GM18502 (cell line): ENCODE measurements at regions not wholly inside any gene's neighbourhood (a gene's known extent, or its start where the extent isn't known, plus 50 kb on each side); places are given as distances from the start of the nearest gene placed in this dataset.

Source experiments
- ATAC-seq: cut with Tn5 transposase; IDR thresholded peaks from one replicate; pipeline ENCODE4 v1.9.1; 2021; ENCODE audit warnings: mild to moderate bottlenecking; ENCODE audit not compliant: unreplicated experiment, poor library complexity

DNA sequence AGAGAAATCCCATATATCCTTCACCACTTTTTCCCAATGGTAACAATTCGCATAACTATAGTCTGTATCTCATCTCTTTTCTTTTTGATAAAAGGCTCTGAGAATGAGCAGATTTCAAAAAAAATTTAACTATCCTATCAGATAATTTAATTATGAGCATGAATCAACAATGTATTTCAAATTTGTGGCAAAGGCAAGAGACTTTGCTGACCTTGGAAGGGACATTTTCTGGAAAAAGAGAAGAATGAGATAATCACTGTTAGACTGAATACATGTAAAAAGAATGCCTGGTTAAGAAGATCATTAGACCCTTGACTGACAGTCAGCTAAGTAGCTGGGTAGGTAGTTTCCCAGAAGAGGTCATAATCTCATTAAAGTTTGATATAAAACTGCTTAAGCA lies 428.4 kb upstream of the XYLT1 start:
- ATAC-seq: no peak

DNA sequence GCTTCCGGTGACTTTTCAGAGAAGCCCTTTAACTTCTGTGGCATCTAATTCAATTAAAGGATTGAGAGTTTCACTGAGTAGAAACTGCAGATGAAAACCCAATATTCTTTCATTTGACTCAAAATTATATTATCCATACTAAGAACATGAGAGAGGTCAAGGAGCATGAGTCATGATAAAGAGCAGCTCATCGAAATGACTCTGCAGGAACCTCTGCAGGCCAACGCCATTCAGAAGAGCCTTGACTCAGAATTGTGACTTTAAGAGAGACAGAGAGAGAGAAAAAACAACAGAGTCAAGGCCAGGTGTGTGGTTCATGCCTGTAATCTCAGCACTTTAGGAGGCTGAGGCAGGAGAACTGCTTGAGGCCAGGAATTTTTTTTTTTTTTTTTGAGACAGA lies 417.2 kb upstream of the XYLT1 start:
- no peak for ATAC-seq

DNA sequence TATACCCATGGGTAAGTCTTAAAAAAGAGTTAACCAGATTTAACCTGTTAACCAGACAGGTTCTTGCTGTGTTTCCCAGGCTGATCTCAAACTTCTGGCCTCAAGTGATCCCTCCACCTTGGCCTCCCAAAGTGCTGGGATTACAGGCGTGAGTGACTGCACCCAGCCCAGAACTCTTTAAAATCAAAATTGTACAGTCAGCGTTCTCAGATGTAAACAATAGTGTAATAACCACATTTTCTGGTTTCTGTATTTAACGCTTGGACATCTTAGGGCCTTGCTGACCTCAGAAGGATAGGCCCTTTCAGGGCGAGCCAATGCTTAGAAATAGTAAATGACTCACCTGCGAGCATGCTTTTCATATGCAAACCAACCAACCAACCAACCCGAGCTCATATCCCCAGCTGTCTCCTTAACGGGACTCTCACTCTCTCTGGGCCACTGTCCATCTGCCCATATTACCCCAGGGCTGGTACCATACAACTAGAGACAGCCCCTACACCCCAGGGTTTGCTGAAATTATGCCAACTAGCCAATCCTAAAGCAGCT lies 415.0 kb upstream of the XYLT1 start:
- no peak for ATAC-seq

DNA sequence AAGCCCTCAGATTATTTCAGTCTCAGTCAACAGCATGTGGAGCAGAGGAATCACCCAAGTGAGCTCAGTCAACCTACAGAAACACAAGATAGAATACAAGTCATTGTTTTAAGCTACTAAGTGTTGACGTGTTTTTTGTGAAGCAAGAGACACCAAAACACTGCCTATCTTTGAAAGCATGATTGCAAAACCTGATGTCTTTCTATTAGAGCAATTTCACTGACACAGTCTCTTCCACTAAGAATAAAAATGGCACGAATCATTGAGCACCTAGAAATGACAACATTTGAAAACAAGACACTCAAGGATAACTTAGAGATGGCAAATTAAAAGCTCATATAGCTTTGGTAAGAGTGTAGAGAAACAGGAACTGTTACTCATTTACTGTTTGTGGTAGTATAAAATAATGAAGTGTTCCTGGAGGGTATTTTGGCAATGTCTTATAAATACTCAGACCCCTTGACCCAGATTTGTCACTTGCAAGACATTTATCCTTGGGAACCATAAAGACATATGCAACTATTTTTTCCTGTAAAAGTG lies 407.1 kb upstream of the XYLT1 start:
- ATAC-seq: no peak

DNA sequence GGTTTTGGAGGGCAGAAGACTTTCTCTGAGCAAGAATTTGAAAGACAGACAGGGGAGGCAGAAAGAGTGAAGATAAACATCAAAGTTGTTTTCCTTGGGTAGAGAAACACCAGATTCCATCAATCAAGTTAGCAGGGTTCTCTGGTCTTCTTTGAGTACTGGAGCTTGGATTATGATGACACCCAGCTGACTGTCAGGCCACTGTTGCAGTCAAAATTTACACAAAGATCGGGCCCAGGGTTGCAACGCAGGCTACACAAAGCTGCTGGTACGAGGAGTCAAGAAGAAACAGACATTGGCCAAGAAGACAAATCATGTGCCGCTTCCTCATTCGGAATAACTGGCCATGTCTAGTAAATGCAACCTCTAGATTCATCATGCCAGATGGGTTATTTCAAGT lies 396.2 kb upstream of the XYLT1 start:
- ATAC-seq: no peak

DNA sequence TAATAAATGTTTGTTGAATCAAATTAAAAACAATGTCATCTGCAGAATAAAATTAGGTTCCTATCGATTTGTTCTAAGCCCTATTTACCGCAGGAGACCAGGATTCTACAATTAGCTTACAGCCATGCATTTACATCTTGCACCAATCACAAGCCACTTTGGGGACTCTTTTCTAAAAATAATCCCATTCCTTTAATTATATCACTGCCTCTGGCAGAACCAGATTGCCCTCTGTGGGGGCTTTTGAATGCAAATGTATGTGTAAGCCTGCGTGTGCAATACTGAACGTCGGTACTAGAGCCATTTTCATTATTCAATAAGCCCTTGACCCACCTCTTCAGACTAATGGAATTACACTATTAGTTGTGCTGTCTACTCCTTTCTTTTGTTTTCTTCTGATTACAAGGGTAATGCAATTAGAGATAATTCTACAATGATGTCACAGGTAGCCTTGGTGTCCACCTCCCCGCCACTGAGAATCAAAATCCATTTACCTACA lies 391.3 kb upstream of the XYLT1 start:
- no peak for ATAC-seq

DNA sequence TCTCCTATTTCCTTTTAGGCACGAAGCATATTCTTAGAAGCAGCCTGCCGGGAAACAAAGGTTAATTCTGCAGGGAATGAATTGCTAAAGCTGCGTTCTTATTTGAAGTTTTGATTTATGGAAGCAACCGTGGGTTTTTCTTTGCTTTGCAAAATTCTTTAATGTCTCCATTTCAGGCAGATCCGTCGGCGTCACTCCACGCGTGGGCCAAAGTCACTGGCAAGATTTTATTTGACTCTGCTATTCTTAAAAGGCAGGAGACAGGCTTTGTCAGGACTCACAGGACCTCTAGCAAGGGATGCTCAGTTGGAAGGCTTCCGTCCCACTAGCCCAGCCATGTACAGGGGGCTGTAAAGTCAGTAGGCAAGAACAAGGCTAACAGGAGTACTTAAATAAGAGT lies 387.3 kb upstream of the XYLT1 start:
- ATAC-seq: no peak

DNA sequence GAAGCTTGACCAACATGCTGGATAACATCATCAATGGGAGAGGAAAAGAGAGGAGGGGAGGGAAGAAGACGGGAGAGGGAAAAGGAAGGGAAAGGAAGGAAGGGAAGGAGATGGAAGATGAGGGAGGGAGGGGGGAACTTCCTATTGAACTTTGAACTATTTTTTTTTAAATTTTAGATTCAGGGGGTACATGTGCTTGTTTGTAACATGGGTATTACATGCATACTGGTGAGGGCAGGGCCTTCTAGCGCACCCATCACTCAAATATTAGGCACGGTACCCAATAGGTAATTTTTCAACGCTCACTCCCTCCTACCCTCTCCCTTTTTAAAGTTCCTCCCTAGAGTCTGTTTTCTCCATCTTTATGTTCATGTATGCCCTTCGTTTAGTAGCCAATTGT lies 383.2 kb upstream of the XYLT1 start:
- no peak for ATAC-seq

DNA sequence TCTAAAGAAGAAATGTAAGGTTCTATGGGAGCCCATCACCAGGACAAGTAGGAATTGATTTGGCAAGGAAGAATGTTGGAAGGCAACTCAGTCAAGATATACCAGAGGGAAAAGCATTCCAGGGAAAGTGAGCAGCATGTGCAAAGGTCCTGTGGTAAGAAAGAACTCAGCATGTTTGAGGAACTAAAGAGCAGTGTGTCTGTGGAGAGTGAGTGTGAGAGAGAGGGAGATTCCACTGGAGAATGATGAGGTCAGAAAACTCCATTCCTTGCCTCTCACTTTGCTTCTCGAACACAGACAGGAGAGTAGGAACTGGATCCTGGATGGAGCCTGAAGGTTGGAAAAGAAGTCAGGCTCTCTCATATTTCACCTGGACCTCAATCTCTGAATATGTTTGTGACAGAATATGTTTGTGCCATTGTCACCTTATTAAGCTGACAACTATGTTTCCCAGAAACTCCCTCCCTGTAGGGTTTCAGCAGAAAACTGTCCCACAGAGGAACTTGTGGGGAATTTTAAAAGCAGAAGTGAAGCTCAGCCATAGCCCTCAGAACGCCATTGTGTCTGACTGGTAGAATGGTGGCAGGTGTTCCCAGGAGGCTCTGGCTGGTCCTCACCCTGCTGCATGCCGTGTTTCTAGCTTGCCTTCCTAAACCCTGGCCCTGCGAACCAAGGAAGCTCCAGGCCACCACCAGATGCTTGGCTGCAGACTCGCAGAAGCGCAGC lies 382.4 kb upstream of the XYLT1 start:
- no peak for ATAC-seq

DNA sequence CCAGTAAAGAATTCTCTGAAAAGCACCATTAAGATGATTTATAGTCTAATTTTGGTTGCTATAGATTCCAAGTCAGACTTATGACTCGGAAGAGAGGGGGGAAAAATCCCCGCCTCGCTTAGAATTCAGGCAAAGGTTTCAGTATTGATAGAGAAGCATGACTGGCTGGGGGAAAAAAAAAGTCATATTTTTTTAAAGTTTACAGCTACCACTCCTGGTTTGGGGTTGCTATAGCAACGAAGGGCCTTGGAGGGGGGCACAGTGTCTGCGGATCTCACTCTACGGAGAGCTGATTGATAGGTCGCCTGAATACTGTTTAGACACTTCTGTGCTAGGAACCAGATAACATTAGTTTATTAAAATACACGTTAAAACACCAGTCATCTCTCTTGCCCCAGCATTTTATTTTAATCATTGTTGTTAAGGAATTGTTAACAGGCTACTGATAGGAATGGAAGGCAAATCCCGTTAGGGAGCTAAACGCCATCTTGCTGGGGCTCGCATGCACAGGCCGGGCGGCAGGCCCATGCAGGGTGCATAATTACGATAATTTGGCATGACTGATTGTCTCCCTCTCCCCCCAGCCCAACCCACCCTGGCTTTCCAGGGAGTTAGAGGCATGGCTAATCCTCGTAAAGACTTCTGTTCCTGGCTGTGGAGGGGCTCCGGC lies 380.0 kb upstream of the XYLT1 start:
- no peak for ATAC-seq

DNA sequence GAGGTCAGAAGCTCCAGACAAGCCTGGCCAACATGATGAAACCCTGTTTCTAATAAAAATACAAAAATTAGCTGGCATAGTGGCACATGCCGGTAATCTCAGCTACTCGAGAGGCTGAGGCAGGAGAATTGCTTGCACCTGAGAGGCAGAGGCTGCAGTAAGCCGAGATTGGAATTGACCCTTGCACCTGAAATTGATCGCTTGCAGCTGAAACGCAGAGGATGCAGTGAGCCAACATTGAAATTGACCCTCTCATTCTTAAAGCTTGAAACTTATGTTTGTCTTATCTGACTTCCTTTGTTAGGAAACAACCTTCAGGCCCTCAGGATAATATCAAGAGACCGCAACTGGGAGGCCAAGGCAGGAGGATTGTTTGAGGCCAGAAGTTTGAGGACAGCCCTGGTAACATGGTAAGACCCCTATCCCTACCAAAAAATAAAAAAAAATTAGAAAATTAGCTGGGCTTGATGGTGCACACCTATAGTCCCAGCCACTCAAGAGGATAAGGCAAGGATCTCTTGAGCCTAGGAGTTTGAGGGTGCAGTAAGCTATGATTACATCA lies 376.6 kb upstream of the XYLT1 start:
- no peak for ATAC-seq

DNA sequence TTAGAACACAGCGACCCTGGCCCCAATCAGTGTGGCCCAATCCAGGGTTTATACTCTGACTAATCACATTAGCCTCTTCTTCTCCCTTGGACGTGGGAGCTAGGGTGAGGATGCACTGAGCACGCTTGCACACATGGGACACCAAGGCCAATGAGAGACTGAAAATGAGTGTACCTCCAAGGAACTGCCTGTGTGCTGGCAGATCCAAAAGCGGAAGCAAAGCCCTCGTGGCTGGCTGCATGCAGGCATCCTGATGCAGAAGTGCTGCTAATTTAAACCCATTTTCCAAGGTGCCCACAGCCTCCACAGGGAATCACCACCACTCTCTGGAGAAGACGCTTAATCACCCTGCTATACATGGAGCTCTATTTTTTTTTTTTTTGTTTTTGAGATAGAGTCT lies 375.3 kb upstream of the XYLT1 start:
- no peak for ATAC-seq

DNA sequence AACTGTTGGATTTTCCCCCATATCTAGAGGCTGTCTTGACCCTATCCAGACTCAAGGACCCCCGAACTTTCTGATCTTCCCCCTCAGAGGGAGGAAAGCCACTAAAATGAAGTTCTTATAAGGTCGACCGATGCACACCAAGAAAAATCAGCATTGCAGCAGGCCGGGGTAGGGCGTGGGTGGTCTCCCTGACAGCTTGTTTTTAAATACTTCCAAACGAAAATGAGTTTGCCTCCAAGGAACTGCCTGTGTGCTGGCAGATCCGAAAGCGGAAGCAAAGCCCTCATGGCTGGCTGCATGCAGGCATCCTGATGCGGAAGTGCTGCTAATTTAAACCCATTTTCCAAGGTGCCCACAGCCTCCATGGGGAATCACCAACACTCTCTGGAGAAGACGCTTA lies 374.3 kb upstream of the XYLT1 start:
- ATAC-seq: no peak

DNA sequence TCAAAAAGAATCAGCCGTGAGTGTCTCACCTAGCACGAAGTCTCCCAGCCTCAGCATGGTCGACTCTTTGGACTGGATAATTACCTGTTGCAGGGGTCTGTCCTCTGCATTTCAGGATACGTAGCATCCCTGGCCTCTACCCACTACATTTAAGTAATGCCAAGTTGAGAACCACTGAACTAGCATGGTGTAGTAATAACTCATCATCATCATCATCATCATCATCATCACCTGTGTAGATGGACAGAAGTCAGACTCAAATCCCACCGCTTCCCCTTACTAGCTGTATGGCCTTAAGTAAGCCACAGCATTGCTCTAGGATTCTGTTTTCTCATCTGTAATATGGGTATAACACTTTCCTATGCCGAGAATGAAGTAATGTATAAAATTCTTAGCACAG lies 373.1 kb upstream of the XYLT1 start:
- no peak for ATAC-seq

DNA sequence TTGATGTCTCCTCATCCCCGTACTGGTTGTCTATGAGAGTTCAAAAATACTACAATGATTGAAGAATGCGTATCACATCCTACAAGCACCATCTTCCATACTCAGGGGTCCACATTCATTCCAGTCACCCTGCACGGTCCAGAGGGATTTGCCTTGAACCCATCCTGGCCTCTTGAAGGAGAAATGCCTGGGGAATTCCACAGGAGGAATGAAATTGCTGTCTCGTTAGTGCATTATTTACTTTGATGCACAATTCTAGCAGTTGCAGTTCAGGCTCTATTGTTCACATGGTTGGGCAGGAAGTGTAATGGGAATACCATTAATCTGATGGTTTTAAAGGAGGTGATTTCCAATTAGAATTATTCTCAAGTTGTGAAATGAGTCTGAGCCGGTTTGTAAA lies 369.1 kb upstream of the XYLT1 start:
- ATAC-seq: no peak

DNA sequence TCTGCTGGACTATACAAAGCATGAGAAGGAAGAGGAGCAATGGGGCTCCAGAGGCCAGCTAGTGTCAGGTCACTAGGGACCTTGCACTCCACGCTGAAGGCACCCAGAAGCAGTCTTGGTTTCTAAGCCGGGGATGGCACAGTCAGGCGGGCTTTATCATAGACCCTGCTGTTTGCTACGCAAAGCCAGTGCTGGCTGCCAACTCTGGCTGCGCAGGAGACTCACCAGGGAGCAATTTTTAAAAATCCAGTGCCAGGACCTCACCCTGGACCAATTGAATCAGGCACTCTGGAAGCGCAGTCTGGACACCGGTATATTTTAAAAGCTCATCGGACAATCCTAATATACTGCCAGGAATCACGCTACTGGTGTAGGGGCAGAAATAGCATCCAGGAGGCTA lies 368.5 kb upstream of the XYLT1 start:
- no peak for ATAC-seq

DNA sequence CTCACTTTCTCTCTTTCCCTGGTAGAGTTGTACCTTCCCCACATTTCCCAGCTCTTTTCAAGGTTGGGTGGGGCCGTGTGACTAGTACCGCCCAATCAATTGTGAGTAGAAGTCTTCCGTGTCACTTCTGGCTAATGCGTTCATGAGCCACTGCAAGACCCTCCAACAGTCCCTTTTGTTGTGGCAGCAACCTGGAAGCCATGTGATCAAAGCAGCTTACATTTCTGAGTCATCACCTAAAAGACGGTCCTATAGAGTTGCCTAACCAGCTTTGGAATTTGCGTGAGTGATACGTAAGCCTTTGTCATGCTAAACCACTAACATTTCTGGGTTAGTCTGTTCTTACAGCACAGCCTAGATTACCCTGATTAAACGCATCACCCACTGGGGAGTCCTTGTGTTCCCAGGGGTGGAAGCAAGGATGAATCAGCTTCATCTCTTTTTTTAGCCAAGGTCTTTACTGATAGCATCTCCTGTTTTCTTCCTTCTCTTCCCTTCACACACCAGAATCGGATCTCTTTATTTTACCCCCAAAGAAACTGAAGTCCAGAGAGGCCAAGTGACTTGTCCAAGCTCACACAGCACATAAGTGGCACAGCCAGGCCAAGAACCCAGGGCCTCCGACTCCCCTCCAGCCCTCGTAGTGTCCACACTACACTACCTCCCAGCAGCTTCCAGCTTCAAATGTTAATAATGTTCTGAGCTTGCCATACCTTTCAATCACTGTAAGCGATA lies 366.3 kb upstream of the XYLT1 start:
- no peak for ATAC-seq

DNA sequence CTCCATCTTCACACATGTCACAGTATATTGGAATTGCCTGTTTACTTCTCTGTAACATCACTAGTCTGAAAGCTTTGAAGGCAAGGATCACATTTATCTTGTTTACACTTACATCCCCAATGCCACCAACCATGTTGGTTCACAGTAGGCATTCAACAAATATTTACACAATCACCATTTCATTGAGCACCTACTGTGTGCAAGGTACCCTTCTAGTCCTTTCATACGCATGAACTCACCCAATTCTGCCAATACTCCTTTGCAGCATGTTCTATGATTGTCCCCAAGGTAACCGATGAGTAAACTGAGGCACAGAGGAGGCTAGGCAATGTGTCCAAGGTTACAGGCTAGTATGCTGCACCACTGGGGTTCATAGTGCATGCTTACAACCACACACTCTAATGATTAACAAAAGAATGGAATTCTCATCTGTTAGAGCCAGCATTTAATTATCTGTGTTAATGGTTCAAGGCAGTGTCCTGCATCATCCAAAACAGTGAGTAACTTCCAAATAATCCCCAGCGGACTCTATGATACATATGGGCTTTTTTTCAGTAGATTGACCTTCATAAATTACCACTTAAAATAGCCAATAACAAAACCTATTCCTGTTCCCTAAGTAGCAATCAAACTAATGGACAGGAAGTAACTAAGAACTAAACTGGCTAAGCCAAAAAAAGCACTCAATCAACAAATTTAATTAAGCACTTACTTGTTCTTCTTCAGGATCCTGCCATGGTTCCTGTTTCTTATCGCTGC lies 364.5 kb upstream of the XYLT1 start:
- no peak for ATAC-seq

DNA sequence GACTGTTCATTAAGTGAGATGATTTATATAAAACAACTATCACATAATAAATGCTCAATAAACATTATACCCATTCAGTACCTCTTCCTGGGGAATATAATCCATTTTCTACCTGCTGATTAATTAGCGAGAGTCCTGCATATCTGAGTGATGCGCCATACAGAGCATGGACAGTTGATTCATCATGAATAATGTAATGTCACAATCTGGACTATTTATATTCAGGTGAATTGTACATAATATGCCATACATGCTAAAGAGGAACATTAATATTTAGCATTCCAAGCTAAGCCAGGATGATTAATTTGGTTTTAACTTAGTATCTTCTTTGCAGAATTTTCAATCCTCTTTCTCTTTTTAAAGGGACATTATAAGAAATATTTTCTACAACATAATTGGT lies 362.0 kb upstream of the XYLT1 start:
- ATAC-seq: no peak

DNA sequence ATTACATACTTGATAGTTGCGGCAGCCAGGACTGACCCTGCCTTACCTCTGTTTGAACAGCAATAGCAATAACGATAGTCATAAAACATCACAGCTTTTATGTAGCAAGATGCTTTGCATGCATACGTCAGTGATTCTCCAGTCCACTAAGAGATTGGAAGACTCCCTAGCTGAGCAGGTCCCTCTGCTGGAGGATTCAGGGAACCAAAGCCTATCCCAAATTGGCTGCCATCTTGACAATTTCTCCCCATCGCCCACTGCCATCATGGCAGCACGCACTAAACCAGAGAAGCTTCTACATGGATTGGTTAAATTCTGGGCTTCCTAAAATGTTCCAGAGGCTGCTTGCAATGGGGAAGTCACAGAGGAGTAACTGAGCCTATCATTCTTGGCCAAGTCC lies 360.6 kb upstream of the XYLT1 start:
- ATAC-seq: no peak
